ENCODE measurements at regions not wholly inside any gene's neighbourhood (a gene's known extent, or its start where the extent isn't known, plus 50 kb on each side); places are given as distances from the start of the nearest gene placed in this dataset.

GRCh38 chr5:103896593-103896992 lies 334.0 kb upstream of the NUDT12 start:
- 77 to 91% methylated on average over 3 of the region's 3 CpGs for WGBS, 2 donors
- Histone ChIP-seq H3K9ac (ENCODE audit: insufficient read depth in 1 of 2, low read length in 2 of 2) (no peak overlapping the region), H3K27me3 (ENCODE audit: control insufficient read depth in 3 of 3, insufficient read depth in 3 of 3, low read length in 2 of 3) (no peaks in the 10 kb centered on the region), H3K4me3 (no peak overlapping the region), H3K4me1 (ENCODE audit: control insufficient read depth in 5 of 5, insufficient read depth in 5 of 5, low read length in 5 of 5) (peaks cover 0 to 1% (median 0%) of the 10 kb centered on the region in 5 donors), H3K36me3 (ENCODE audit: control insufficient read depth in 4 of 4, insufficient read depth in 4 of 4, low read length in 4 of 4) (no peaks in the 10 kb centered on the region), H3K9me3 (ENCODE audit: control insufficient read depth in 4 of 4, insufficient read depth in 3 of 4, low read length in 3 of 4) (peaks cover 0 to 4% (median 0%) of the 10 kb centered on the region in 4 donors), H3K27ac (ENCODE audit: low read depth in 1 of 2, low read length in 1 of 2) (no peak overlapping the region)
- DNase-seq (no peak), ATAC-seq (ENCODE audit: insufficient read depth, low FRiP score) (no peak)
- no peak for TF ChIP-seq CTCF (IDR thresholded peaks at IDR 0.05; ENCODE audit: control extremely low read depth, extremely low read depth)

GRCh38 chr5:103895738-103896137 lies 333.1 kb upstream of the NUDT12 start:
- Histone ChIP-seq H3K27me3 (ENCODE audit: control insufficient read depth in 3 of 3, insufficient read depth in 3 of 3, low read length in 2 of 3) (no peaks in the 10 kb centered on the region), H3K27ac (ENCODE audit: low read depth in 1 of 2, low read length in 1 of 2) (no peak overlapping the region), H3K4me3 (no peak overlapping the region), H3K36me3 (ENCODE audit: control insufficient read depth in 4 of 4, insufficient read depth in 4 of 4, low read length in 4 of 4) (no peaks in the 10 kb centered on the region), H3K9me3 (ENCODE audit: control insufficient read depth in 4 of 4, insufficient read depth in 3 of 4, low read length in 3 of 4) (peaks cover 0 to 4% (median 0%) of the 10 kb centered on the region in 4 donors), H3K9ac (ENCODE audit: insufficient read depth in 1 of 2, low read length in 2 of 2) (no peak overlapping the region), H3K4me1 (ENCODE audit: control insufficient read depth in 5 of 5, insufficient read depth in 5 of 5, low read length in 5 of 5) (peaks cover 0 to 1% (median 0%) of the 10 kb centered on the region in 5 donors)
- WGBS, 2 donors = 86 to 91% methylated on average over 2 of the region's 2 CpGs
- DNase-seq = no peak
- TF ChIP-seq CTCF (IDR thresholded peaks at IDR 0.05; ENCODE audit: control extremely low read depth, extremely low read depth) = no peak
- ATAC-seq (ENCODE audit: insufficient read depth, low FRiP score) = no peak

- no peak overlapping the region for H3K27ac ChIP-seq (ENCODE audit: low read depth in 1 of 2, low read length in 1 of 2)
- H3K4me3 ChIP-seq = no peak overlapping the region
- H3K36me3 ChIP-seq (ENCODE audit: control insufficient read depth in 4 of 4, insufficient read depth in 4 of 4, low read length in 4 of 4) = no peaks in the 10 kb centered on the region
- DNase-seq = peak in 1 of 3 donors; percentile 21
- no peak overlapping the region for H3K9ac ChIP-seq (ENCODE audit: insufficient read depth in 1 of 2, low read length in 2 of 2)
- no peaks in the 10 kb centered on the region for H3K27me3 ChIP-seq (ENCODE audit: control insufficient read depth in 3 of 3, insufficient read depth in 3 of 3, low read length in 2 of 3)
- H3K9me3 ChIP-seq (ENCODE audit: control insufficient read depth in 4 of 4, insufficient read depth in 3 of 4, low read length in 3 of 4) = peaks cover 0 to 4% (median 0%) of the 10 kb centered on the region in 4 donors
- ATAC-seq (ENCODE audit: insufficient read depth, low FRiP score) = no peak
- peaks cover 0 to 1% (median 0%) of the 10 kb centered on the region in 5 donors for H3K4me1 ChIP-seq (ENCODE audit: control insufficient read depth in 5 of 5, insufficient read depth in 5 of 5, low read length in 5 of 5)
- no peak for TF ChIP-seq CTCF (IDR thresholded peaks at IDR 0.05; ENCODE audit: control extremely low read depth, extremely low read depth)
These were observed 332.3 kb upstream of the NUDT12 start for GRCh38 chr5:103894882-103895281.

- 67 to 85% methylated on average over 2 of the region's 2 CpGs for WGBS, 2 donors
- no peak overlapping the region for H3K4me3 ChIP-seq
- no peaks in the 10 kb centered on the region for H3K36me3 ChIP-seq (ENCODE audit: control insufficient read depth in 4 of 4, insufficient read depth in 4 of 4, low read length in 4 of 4)
- peaks cover 0 to 1% (median 0%) of the 10 kb centered on the region in 5 donors for H3K4me1 ChIP-seq (ENCODE audit: control insufficient read depth in 5 of 5, insufficient read depth in 5 of 5, low read length in 5 of 5)
- no peaks in the 10 kb centered on the region for H3K27me3 ChIP-seq (ENCODE audit: control insufficient read depth in 3 of 3, insufficient read depth in 3 of 3, low read length in 2 of 3)
- no peak overlapping the region for H3K27ac ChIP-seq (ENCODE audit: low read depth in 1 of 2, low read length in 1 of 2)
- TF ChIP-seq CTCF (IDR thresholded peaks at IDR 0.05; ENCODE audit: control extremely low read depth, extremely low read depth) = no peak
- H3K9me3 ChIP-seq (ENCODE audit: control insufficient read depth in 4 of 4, insufficient read depth in 3 of 4, low read length in 3 of 4) = no peaks in the 10 kb centered on the region
- ATAC-seq (ENCODE audit: insufficient read depth, low FRiP score) (no peak), DNase-seq (no peak)
- no peak overlapping the region for H3K9ac ChIP-seq (ENCODE audit: insufficient read depth in 1 of 2, low read length in 2 of 2)
These were observed 328.6 kb upstream of the NUDT12 start for GRCh38 chr5:103891151-103891550.
